Stimulated activated CD4-positive, alpha-beta T cell treated with anti-CD3 and anti-CD28 coated beads, Interleukin-12 subunit alpha, Interleukin-12 subunit beta, amount 100 ng/mL, for 24 hours (primary cell): ENCODE measurements at regions not wholly inside any gene's neighbourhood (a gene's known extent, or its start where the extent isn't known, plus 50 kb on each side); places are given as distances from the start of the nearest gene placed in this dataset.

Source experiments
- DNase-seq, 2 experiments: peaks; one replicate each; pipeline ENCODE4 v3.0.0-alpha.2; 2020; ENCODE audit warnings: low read depth in 2 of 2

- no peak for DNase-seq
Observed at GRCh38 chr1:38547321-38547720, 312.3 kb downstream of the RRAGC start.

GRCh38 chr1:38546636-38547035 lies 312.9 kb downstream of the RRAGC start:
- no peak for DNase-seq

- no peak for DNase-seq
Observed at GRCh38 chr1:38541223-38541622, 318.3 kb downstream of the RRAGC start.

GRCh38 chr1:38539931-38540330 lies 319.6 kb downstream of the RRAGC start:
- DNase-seq = no peak

- DNase-seq = no peak
Observed at GRCh38 chr1:38538834-38539233, 320.7 kb downstream of the RRAGC start.

GRCh38 chr1:38536089-38536488 lies 323.5 kb downstream of the RRAGC start:
- DNase-seq = no peak

- DNase-seq = no peak
Observed at GRCh38 chr1:38534473-38534823, 325.1 kb downstream of the RRAGC start.

- DNase-seq = no peak
Observed at GRCh38 chr1:38533772-38534472, 325.6 kb downstream of the RRAGC start.

GRCh38 chr1:38530957-38531356 lies 328.6 kb downstream of the RRAGC start:
- no peak for DNase-seq

- no peak for DNase-seq
Observed at GRCh38 chr1:38529946-38530345, 329.6 kb downstream of the RRAGC start.

GRCh38 chr1:38529391-38529790 lies 330.2 kb downstream of the RRAGC start:
- DNase-seq = no peak

- DNase-seq = no peak
Observed at GRCh38 chr1:38528623-38529022, 330.9 kb downstream of the RRAGC start.

- DNase-seq = peak; percentile 30 to 60
Observed at GRCh38 chr1:38527373-38527966, 332.1 kb downstream of the RRAGC start.

- no peak for DNase-seq
Observed at GRCh38 chr1:38526046-38526445, 333.5 kb downstream of the RRAGC start.

GRCh38 chr1:38525343-38526043 lies 334.1 kb downstream of the RRAGC start:
- no peak for DNase-seq

GRCh38 chr1:38524025-38524641 lies 335.4 kb downstream of the RRAGC start:
- no peak for DNase-seq

- DNase-seq = no peak
Observed at GRCh38 chr1:38523568-38523939, 336.0 kb downstream of the RRAGC start.

GRCh38 chr1:38522915-38523567 lies 336.5 kb downstream of the RRAGC start:
- DNase-seq = no peak

- DNase-seq = no peak
Observed at GRCh38 chr1:38516560-38516959, 343.0 kb downstream of the RRAGC start.

GRCh38 chr1:38512789-38513188 lies 346.8 kb downstream of the RRAGC start:
- DNase-seq = no peak

GRCh38 chr1:38512024-38512767 lies 347.4 kb downstream of the RRAGC start:
- DNase-seq = no peak

GRCh38 chr1:38508232-38508631 lies 351.3 kb downstream of the RRAGC start:
- no peak for DNase-seq
